Activated T-helper 1 cell treated with anti-CD3 and anti-CD28 coated beads, Interleukin-12 subunit alpha, Interleukin-12 subunit beta, Interleukin-2, Interleukin-4 antibody, amounts not matched to agents 30 ng/mL and 10 ng/mL and 1 ng/mL, durations not matched to agents 14 hours and 24 hours and 36 hours (primary cell): ENCODE measurements at regions not wholly inside any gene's neighbourhood (a gene's known extent, or its start where the extent isn't known, plus 50 kb on each side); places are given as distances from the start of the nearest gene placed in this dataset.
"Not testable (repeated sequence)": the region's sequence is repeated elsewhere in the genome, so short reads cannot be mapped to it uniquely, and the experiment has no call there.

Experiments
- DNase-seq: peaks from one replicate; pipeline ENCODE4 v3.0.0; 2021; ENCODE audit warnings: low spot score
- H3K27ac Mint-ChIP-seq: one replicate; pipeline ENCODE4 v1.8.0; 2021; ENCODE audit warnings: mild to moderate bottlenecking, mixed read lengths
- H3K27me3 Mint-ChIP-seq: one replicate; pipeline ENCODE4 v1.8.0; 2022; ENCODE audit warnings: mild to moderate bottlenecking, moderate library complexity, mixed read lengths; ENCODE audit not compliant: insufficient read depth
- H3K36me3 Mint-ChIP-seq: one replicate; pipeline ENCODE4 v1.8.0; 2021; ENCODE audit warnings: low read depth, mixed read lengths
- H3K4me1 Mint-ChIP-seq: one replicate; pipeline ENCODE4 v1.8.0; 2021; ENCODE audit warnings: low read depth, mixed read lengths
- H3K4me3 Mint-ChIP-seq: one replicate; pipeline ENCODE4 v1.8.0; 2021; ENCODE audit warnings: mild to moderate bottlenecking, moderate library complexity, mixed read lengths
- H3K9me3 Mint-ChIP-seq: one replicate; pipeline ENCODE4 v1.8.0; 2021; ENCODE audit warnings: mixed read lengths
- intact Hi-C: fragments of 100-400 bp; cut with micrococcal nuclease; formaldehyde crosslinking; loops from one replicate; pipeline ENCODE4 v1.15.1; 2024

DNA sequence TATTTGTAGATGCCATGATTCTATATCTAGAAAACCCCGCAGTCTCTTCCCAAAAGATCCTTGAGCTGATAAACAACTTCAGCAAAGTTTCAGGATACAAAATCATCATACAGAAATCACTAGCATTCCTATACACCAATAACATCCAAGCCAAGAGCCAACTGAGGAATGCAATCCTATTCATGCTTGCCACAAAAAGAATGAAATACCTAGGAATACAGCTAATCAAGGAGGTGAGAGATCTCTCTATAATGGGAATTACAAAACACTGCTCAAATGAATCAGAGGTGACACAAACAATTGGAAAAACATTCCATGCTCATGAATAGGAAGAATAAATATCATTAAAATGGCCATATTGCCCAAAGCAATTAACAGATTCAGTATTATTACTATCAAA, 551.4 kb upstream of the SLC39A10 start:
- no peaks in the 10 kb centered on the region for H3K36me3 Mint-ChIP-seq
- H3K27me3 Mint-ChIP-seq = peaks cover 3% of the 10 kb centered on the region
- no peak overlapping the region for H3K4me3 Mint-ChIP-seq
- no peaks in the 10 kb centered on the region for H3K4me1 Mint-ChIP-seq
- H3K27ac Mint-ChIP-seq = no peak overlapping the region
- no peaks in the 10 kb centered on the region for H3K9me3 Mint-ChIP-seq
- DNase-seq = no peak
- intact Hi-C loops = no loop called here

DNA sequence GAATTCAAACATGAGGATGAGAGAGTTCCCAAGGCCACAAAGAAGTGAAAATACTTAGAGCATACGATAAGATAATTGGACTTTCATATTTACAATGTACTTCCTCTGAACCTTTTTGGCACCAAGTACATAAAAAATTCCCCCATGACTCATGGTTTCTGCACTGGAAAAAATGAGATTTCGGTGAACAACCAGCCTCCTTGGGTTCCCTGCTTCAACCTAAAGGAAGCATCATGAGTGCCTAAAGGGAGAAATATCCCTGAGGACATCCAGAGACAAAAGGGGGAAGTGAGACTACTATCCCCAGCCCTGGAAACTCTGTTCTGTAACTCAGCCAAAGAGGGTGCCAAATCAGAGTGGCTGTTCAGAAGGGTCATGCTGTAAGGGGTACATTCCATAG, 562.7 kb upstream of the SLC39A10 start:
- no peak for DNase-seq
- Mint-ChIP-seq H3K9me3 (no peaks in the 10 kb centered on the region), H3K27ac (no peak overlapping the region), H3K4me1 (no peaks in the 10 kb centered on the region), H3K36me3 (no peaks in the 10 kb centered on the region), H3K4me3 (no peak overlapping the region), H3K27me3 (peaks cover 3% of the 10 kb centered on the region)
- intact Hi-C loops = no loop called here

DNA sequence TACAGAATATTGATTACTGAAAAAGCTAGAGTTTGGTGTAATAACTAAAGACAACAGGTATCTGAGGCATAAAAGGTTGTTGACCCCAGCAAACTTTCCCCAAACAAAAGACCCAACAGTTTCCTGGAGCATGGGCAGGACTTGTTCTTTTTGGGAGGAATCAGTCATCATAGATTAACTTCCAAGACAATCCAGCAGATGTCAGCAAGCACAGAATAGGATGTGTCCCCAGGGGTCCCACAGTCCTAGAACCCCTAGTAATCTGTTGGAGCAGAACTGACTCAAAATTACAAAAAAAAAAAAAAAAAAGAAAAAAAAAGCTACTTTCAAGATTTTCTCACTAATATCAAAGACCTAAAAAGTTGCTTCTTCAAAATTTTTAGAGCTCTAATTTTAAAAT, 564.7 kb upstream of the SLC39A10 start:
- peaks cover 3% of the 10 kb centered on the region for H3K27me3 Mint-ChIP-seq
- intact Hi-C loops = no loop called here
- H3K4me1 Mint-ChIP-seq = no peaks in the 10 kb centered on the region
- H3K36me3 Mint-ChIP-seq = no peaks in the 10 kb centered on the region
- no peak for DNase-seq
- H3K4me3 Mint-ChIP-seq = no peak overlapping the region
- H3K27ac Mint-ChIP-seq = no peak overlapping the region
- no peaks in the 10 kb centered on the region for H3K9me3 Mint-ChIP-seq

DNA sequence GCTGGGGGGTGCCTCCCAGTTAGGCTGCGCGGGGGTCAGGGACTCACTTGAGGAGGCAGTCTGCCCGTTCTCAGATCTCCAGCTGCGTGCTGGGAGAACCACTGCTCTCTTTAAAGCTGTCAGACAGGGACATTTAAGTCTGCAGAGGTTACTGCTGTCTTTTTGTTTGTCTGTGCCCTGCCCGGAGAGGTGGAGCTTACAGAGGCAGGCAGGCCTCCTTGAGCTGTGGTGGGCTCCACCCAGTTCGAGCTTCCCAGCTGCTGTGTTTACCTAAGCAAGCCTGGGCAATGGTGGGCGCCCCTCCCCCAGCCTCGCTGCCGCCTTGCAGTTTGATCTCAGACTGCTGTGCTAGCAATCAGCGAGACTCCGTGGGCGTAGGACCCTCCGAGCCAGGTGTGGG, 584.2 kb upstream of the SLC39A10 start:
- intact Hi-C loops, H3K27me3 Mint-ChIP-seq, H3K36me3 Mint-ChIP-seq, H3K27ac Mint-ChIP-seq, H3K4me3 Mint-ChIP-seq, DNase-seq, H3K4me1 Mint-ChIP-seq: not testable (repeated sequence)
- peaks cover 13% of the 10 kb centered on the region for H3K9me3 Mint-ChIP-seq

DNA sequence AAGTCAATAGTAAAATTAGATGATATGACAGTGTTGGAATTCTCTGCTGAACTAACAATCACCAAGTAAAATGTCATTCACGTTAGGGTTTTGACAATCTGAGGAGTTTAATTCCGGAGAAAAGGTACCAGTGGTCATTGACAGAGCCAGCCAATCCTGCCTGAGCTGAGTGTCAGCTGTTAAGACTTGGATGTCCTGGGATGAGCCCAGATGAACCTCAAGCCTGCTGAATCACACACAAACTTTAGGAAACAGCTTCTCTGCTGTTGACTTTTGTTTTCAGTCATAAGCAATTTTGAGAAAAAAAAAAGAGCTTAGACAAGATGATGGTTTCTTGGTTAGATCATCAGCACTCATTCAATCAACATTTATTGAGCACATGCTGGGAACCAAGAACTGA, 600.0 kb upstream of the SLC39A10 start:
- intact Hi-C loops = no loop called here
- H3K36me3 Mint-ChIP-seq = no peaks in the 10 kb centered on the region

DNA sequence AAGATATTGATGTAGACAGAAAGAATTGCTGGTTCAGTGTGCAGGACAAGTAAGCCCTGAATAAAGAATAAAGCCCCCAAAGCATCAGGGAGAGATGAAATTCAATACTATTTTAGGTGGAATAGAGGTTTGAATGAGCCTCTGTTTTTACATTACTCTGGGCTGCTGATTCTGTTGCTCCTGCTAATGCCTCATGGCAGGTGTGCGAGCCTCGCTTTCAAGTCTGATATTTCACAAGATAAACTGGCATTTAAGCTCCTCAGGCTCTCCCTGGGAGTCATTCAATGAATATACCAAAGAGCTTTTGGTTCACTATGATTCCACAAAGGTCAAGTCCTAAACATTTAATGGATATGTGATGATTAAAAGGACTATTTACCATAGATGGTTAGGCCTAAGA, 601.0 kb upstream of the SLC39A10 start:
- Mint-ChIP-seq H3K4me1 (no peaks in the 10 kb centered on the region), H3K4me3 (no peak overlapping the region), H3K27ac (no peak overlapping the region), H3K27me3 (no peaks in the 10 kb centered on the region), H3K36me3 (no peaks in the 10 kb centered on the region), H3K9me3 (no peaks in the 10 kb centered on the region)
- no peak for DNase-seq
- intact Hi-C loops = no loop called here

More for the DNA sequence above, 600.0 kb upstream of the SLC39A10 start:
- Mint-ChIP-seq H3K4me3 (no peak overlapping the region), H3K27ac (no peak overlapping the region), H3K27me3 (no peaks in the 10 kb centered on the region), H3K4me1 (no peaks in the 10 kb centered on the region), H3K9me3 (no peaks in the 10 kb centered on the region)
- no peak for DNase-seq

DNA sequence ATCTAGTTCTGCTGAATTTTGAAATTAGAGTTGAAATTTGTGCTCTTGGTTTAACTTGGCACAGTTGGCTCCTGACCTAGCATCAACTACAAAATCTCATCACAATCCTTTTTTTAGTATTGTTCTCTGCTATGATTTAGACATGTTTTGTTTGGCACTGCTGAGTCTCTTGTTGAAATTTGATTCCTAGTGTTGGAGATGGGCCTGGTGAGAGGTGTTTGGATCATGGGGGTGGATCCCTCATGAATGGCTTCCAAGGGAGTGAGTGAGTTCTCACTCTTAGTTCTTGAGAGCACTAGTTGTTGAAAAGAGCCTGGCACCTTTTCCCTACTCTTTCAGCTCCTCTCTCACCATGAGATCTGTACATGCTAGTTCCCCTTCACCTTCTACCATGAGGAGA, 605.6 kb upstream of the SLC39A10 start:
- H3K4me1 Mint-ChIP-seq = no peaks in the 10 kb centered on the region
- no peak overlapping the region for H3K27ac Mint-ChIP-seq
- intact Hi-C loops = no loop called here
- H3K4me3 Mint-ChIP-seq = no peak overlapping the region
- no peaks in the 10 kb centered on the region for H3K9me3 Mint-ChIP-seq
- DNase-seq = no peak
- no peaks in the 10 kb centered on the region for H3K36me3 Mint-ChIP-seq
- no peaks in the 10 kb centered on the region for H3K27me3 Mint-ChIP-seq

DNA sequence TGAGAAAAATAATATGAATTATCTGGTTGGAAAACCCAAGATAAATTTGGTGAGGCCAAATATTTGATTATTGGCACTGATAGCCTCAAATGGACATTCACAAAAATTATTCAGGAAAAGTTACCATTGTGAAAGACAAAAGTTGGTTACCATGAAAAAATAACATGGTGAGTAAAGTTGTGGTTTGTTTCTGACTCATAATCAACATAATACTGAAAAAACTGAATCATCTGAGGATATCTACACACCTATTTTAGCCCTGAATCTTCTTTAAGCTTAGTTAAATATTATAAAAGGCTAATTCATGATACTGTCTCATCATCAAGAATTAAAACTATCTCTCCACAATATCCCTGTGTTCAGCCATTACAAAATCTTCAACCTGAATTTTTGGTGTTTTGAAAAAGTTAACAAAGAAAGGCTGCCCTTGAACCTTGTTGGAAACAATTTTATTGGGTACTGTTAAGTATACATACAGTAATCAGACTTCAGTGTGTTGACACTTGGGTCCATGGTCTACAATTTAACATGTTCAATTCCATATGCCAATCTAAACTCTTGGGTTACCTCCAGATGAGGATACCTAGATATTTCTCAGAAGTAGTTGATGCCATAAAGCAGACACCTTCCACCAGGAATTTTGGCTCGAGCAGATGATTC, 607.5 kb upstream of the SLC39A10 start:
- DNase-seq = no peak
- intact Hi-C loops = no loop called here
- Mint-ChIP-seq H3K27ac (no peak overlapping the region), H3K36me3 (no peaks in the 10 kb centered on the region), H3K27me3 (no peaks in the 10 kb centered on the region), H3K4me3 (no peak overlapping the region), H3K9me3 (no peaks in the 10 kb centered on the region), H3K4me1 (no peaks in the 10 kb centered on the region)

DNA sequence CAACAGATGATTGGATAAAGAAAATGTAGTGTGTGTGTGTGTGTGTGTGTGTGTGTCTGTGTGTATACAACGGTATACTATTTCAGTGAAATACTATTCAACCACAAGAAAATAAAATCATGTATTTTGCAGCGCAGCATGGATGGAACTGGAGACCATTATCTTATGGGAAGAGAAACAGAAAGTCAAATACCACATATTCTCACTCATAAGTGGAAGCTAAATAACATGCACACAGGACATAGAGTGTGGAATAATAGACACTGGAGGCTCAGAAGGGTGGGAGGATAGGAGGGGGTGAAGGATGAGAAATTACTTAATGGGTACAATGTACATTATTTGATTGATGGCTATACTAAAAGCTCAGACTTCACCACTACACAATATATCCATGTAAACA, 609.1 kb upstream of the SLC39A10 start:
- no peaks in the 10 kb centered on the region for H3K27me3 Mint-ChIP-seq
- H3K36me3 Mint-ChIP-seq = no peaks in the 10 kb centered on the region
- DNase-seq = no peak
- H3K27ac Mint-ChIP-seq = no peak overlapping the region
- H3K9me3 Mint-ChIP-seq = no peaks in the 10 kb centered on the region
- no peaks in the 10 kb centered on the region for H3K4me1 Mint-ChIP-seq
- H3K4me3 Mint-ChIP-seq = no peak overlapping the region
- intact Hi-C loops = no loop called here

DNA sequence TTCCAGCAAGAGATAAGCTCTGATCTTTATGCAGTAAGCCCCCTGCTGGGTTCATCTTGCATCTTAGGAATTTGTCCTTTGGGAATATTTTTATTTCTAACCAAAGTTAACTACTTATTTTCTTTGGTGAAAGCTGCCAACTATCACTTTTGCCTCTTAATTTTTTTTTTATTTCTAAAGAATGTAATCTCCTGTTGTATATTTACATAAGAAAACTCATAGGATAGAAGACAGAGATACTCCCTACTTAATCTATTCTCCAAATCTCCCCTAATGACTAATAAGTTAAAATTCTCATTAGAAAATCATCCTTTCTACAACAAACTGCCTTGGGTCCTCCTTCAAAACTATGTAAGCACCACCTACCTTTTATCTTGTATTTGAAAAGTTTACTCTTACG, 612.2 kb upstream of the SLC39A10 start:
- Mint-ChIP-seq H3K36me3 (no peaks in the 10 kb centered on the region), H3K4me1 (no peaks in the 10 kb centered on the region), H3K27me3 (no peaks in the 10 kb centered on the region), H3K4me3 (no peak overlapping the region), H3K9me3 (no peaks in the 10 kb centered on the region), H3K27ac (no peak overlapping the region)
- no peak for DNase-seq
- intact Hi-C loops = no loop called here

DNA sequence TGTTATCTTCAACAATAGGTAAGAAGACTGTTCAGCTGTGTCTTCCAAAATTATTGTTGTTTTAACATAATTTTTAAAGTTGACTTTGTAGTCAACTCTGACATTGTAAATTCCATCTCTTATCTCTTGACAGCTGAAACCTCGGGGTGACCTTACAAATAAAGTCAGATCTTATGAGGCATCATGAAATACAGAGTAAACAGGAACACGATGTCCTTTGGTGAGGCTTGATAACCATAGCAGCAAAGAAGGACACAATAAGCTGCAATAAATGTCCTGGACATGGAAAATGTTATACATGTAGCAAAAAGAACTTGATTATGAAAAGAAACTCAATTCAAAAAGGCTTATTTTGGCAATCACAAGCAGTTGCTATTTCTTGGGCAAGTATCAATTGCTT, 618.9 kb upstream of the SLC39A10 start:
- H3K27me3 Mint-ChIP-seq = no peaks in the 10 kb centered on the region
- no peaks in the 10 kb centered on the region for H3K9me3 Mint-ChIP-seq
- intact Hi-C loops = no loop called here
- H3K36me3 Mint-ChIP-seq = no peaks in the 10 kb centered on the region
- no peak overlapping the region for H3K27ac Mint-ChIP-seq
- no peaks in the 10 kb centered on the region for H3K4me1 Mint-ChIP-seq
- DNase-seq = no peak
- H3K4me3 Mint-ChIP-seq = no peak overlapping the region

DNA sequence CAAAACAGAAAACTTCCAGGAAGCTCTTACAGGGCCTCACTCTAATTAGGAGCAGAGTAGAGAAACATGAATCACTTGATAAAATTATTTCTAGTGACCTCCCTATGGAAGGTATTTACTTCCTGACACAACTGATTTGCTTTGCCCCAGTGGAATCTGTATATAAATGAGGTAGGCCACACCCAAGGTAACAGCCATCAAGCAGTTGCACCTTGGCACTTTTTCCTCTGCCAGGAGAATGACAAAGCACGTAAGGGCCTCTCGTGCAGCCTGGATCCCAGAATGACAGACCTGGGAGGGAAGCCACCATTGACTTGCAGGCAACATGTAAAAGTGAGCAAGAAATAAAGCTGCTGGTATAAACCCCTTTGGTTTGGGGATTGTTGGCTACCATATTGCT, 620.0 kb upstream of the SLC39A10 start:
- no peaks in the 10 kb centered on the region for H3K4me1 Mint-ChIP-seq

DNA sequence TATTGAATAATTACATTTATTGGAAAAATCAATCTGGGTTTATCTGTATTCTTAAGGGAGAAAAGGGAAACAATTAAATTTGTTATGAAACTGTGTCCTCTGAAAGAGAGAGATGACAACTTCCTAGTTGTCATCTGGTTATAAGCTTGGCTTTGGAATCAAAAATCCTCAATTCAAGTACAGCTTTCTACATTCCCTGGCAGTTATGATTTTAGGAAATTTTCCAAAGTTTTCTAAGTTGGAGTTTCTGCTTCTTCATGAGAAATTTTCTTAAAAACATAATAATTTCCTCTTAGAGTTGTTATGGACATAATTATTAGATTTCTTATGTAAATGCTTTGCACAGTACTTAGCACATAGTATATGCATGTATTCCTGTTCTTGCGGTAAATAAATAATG, 625.6 kb upstream of the SLC39A10 start:
- intact Hi-C loops = no loop called here
- Mint-ChIP-seq H3K4me1 (peaks cover 2% of the 10 kb centered on the region), H3K27me3 (peaks cover 4% of the 10 kb centered on the region), H3K4me3 (no peak overlapping the region), H3K27ac (no peak overlapping the region), H3K36me3 (no peaks in the 10 kb centered on the region), H3K9me3 (no peaks in the 10 kb centered on the region)
- DNase-seq = no peak

More for the DNA sequence above, 620.0 kb upstream of the SLC39A10 start:
- no peaks in the 10 kb centered on the region for H3K9me3 Mint-ChIP-seq
- intact Hi-C loops = no loop called here
- H3K36me3 Mint-ChIP-seq = no peaks in the 10 kb centered on the region
- H3K27ac Mint-ChIP-seq = no peak overlapping the region
- no peak overlapping the region for H3K4me3 Mint-ChIP-seq
- H3K27me3 Mint-ChIP-seq = no peaks in the 10 kb centered on the region
- DNase-seq = no peak
